Motor neuron (in vitro differentiated cells): ENCODE measurements at regions not wholly inside any gene's neighbourhood (a gene's known extent, or its start where the extent isn't known, plus 50 kb on each side); places are given as distances from the start of the nearest gene placed in this dataset.

Experiments used
- ATAC-seq, 8 experiments: fragments of 200-7000 bp; cut with Tn5 transposase; replicated peaks in 6 of 8; 2 replicates each; pipeline ENCODE4 v1.8.0; 2021; ENCODE audit warnings: mild to moderate bottlenecking in 8 of 8, moderate library complexity in 8 of 8
- H3K27ac ChIP-seq, 2 donors: fragments of 250-450 bp; sonication (Bioruptor Pico); 2 replicates each; pipeline ENCODE4 v1.9.0; 2021; ENCODE audit warnings: antibody characterized with exemption in 2 of 2, mild to moderate bottlenecking in 2 of 2, moderate library complexity in 1 of 2
- H3K4me1 ChIP-seq, 2 donors: fragments of 250-450 bp; sonication (Bioruptor Pico); replicated peaks in 1 of 2; 2 replicates each; pipeline ENCODE4 v1.6.1; 2021; ENCODE audit warnings: antibody characterized with exemption in 2 of 2, mild to moderate bottlenecking in 2 of 2, moderate library complexity in 1 of 2
- H3K4me3 ChIP-seq, 5 donors: fragments of 250-450 bp; sonication (Bioruptor Pico); 2 replicates each; pipeline ENCODE4 v1.9.0; 2021; ENCODE audit warnings: antibody characterized with exemption in 5 of 5, mild to moderate bottlenecking in 5 of 5, moderate library complexity in 4 of 5
- WGBS, 10 experiments: fragments of 450-650 bp; shearing (Covaris generic); methylation state at CpG; one replicate each; pipeline ENCODE4 v1.0.0; 2022; 5-methylcytosine and 5-hydroxymethylcytosine counted together
- in situ Hi-C, 9 experiments: fragments of 400-800 bp; cut with MboI; loops; one replicate each; pipeline ENCODE4 v1.15.0; 2021; ENCODE audit warnings: low sequenced_read_pairs in 9 of 9, low pct_unique_long_range_greater_than_20kb in 2 of 9; ENCODE audit not compliant: unreplicated experiment in 9 of 9

DNA sequence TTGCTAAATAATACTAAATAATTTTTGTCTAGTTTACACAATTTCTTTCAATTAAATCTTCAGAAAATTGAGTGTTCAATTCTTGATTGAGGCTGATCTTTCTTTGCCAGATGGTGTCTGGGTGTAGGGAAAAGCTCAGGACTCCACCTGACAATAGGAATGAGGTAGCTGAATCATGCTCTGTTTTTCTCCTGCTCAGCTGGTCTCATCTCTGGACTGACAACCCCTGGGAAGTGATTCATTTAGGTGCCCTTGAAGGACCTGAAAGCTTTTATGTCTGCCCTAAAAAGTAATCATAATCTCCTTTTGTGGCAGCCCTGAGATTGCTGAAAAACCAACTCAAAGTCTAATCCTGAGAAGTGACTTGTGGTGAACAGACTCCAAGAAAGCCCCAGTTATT is 255.4 kb downstream of the ETNK1 start:
- no peak overlapping the region for H3K27ac ChIP-seq
- no peak for ATAC-seq
- no peak overlapping the region for H3K4me3 ChIP-seq
- in situ Hi-C loops, result no loop called here
- H3K4me1 ChIP-seq, result no peaks in the 10 kb centered on the region

GRCh38 chr12:22880807-22881206 is 255.8 kb downstream of the ETNK1 start:
- whole genome bisulfite sequencing, 10 experiments, result 8 to 100% (median 57%) methylated on average over 1 to 3 of the region's 6 CpGs; no CpG with 5 or more reads in 3 of the 10 experiments
- no peak for ATAC-seq
- in situ Hi-C loops, result no loop called here
- Histone ChIP-seq H3K4me3 (no peak overlapping the region), H3K27ac (no peak overlapping the region), H3K4me1 (no peaks in the 10 kb centered on the region)

- no peak for ATAC-seq
These were observed 257.0 kb downstream of the ETNK1 start for GRCh38 chr12:22881878-22882385.

GRCh38 chr12:22882559-22882958 is 257.6 kb downstream of the ETNK1 start:
- H3K27ac ChIP-seq, result no peak overlapping the region
- WGBS, 10 experiments, result 40 to 100% (median 71%) methylated on average over 2 of the region's 2 CpGs; no CpG with 5 or more reads in 2 of the 10 experiments
- H3K4me3 ChIP-seq, result no peak overlapping the region
- in situ Hi-C loops, result no loop called here
- ATAC-seq, result no peak
- no peaks in the 10 kb centered on the region for H3K4me1 ChIP-seq

More at GRCh38 chr12:22881878-22882385, 257.0 kb downstream of the ETNK1 start:
- in situ Hi-C loops, result no loop called here
- H3K4me3 ChIP-seq, result no peak overlapping the region
- no peaks in the 10 kb centered on the region for H3K4me1 ChIP-seq
- no peak overlapping the region for H3K27ac ChIP-seq
- WGBS, 10 experiments, result 10 to 100% (median 83%) methylated on average over 1 to 3 of the region's 3 CpGs; no CpG with 5 or more reads in 1 of the 10 experiments

DNA sequence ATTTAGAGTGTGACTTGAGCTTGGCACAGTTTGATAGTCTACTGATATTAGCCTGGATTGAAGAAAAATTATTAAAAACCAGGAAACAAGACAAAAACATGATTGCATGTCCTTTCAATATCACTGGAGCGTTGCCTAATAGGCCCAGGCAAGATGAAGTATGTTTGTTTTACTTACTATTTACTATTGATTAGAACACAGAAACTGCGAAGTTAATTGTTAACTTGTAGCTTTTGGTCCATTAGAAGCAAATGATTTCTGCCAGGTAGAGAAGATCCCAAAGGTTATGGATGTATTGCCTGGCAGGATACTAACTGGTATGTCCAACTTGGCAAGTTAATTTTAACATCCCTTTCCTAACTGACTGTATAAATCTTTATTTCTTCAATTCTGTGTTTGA is 268.9 kb downstream of the ETNK1 start:
- Histone ChIP-seq H3K4me1 (no peaks in the 10 kb centered on the region), H3K27ac (no peak overlapping the region), H3K4me3 (no peak overlapping the region)
- WGBS, 10 experiments, result 0 to 100% (median 41%) methylated on average over 1 to 2 of the region's 2 CpGs; no CpG with 5 or more reads in 2 of the 10 experiments
- in situ Hi-C loops, result no loop called here
- ATAC-seq, result no peak

GRCh38 chr12:22899184-22899583 is 274.2 kb downstream of the ETNK1 start:
- ATAC-seq, result no peak
- no peak overlapping the region for H3K27ac ChIP-seq
- H3K4me1 ChIP-seq, result no peaks in the 10 kb centered on the region
- H3K4me3 ChIP-seq, result no peak overlapping the region
- 6 to 100% (median 76%) methylated on average over 1 to 4 of the region's 4 CpGs; no CpG with 5 or more reads in 1 of the 10 experiments for WGBS, 10 experiments
- in situ Hi-C loops, result no loop called here

GRCh38 chr12:22900401-22900800 is 275.4 kb downstream of the ETNK1 start:
- Histone ChIP-seq H3K4me1 (no peaks in the 10 kb centered on the region), H3K4me3 (no peak overlapping the region), H3K27ac (no peak overlapping the region)
- in situ Hi-C loops, result no loop called here
- ATAC-seq, result no peak

GRCh38 chr12:22904485-22904884 is 279.5 kb downstream of the ETNK1 start:
- no peak overlapping the region for H3K27ac ChIP-seq
- no peaks in the 10 kb centered on the region for H3K4me1 ChIP-seq
- in situ Hi-C loops, result no loop called here
- no peak overlapping the region for H3K4me3 ChIP-seq
- 0 to 100% (median 50%) methylated on average over 1 of the region's 1 CpG; no CpG with 5 or more reads in 6 of the 10 experiments for WGBS, 10 experiments
- ATAC-seq, result no peak

DNA sequence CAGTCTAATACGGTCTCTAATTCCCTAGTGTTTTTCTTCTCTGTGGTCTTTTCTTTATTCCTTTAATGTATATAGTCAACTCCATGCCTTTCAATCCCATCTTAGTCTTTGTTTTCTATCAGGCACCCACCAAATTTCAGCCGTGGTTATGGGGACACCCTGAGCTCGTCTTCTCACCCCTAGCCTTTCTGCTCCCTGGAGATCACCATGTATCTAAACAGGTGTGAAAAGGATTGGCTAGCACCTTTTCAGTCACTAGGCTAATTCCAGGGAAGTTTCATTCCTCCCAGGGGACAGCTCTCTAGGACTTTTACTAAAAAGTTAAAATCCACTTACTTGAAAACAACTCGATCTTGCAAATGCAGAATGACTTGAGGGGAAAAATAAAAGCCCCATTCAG is 291.3 kb downstream of the ETNK1 start:
- no peak overlapping the region for H3K27ac ChIP-seq
- H3K4me1 ChIP-seq, result no peaks in the 10 kb centered on the region
- H3K4me3 ChIP-seq, result no peak overlapping the region
- 3 to 100% (median 44%) methylated on average over 1 to 4 of the region's 4 CpGs for WGBS, 10 experiments
- in situ Hi-C loops, result no loop called here
- no peak for ATAC-seq

DNA sequence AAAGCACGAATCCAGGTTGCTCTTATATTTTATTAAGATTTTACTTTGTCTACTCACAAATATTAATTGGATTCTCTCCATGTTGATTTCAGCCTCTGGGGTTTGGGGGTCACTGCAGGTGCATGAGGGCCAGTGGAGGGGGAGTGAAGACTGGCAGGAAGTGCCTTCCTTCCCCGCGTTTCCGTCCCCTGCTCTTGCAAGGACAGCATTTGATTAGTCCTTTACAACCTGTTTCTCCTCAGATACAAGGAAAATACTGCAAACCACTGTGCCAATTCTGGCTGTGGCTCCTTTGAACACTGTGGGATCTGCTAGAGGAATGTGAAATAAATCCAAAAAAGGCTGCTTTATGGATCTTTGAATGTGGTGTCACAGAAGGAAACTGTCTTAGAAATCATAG is 291.8 kb downstream of the ETNK1 start:
- H3K27ac ChIP-seq, result no peak overlapping the region
- in situ Hi-C loops, result no loop called here
- H3K4me3 ChIP-seq, result no peak overlapping the region
- H3K4me1 ChIP-seq, result no peaks in the 10 kb centered on the region
- ATAC-seq, result no peak
- WGBS, 10 experiments, result 0 to 66% (median 33%) methylated on average over 1 to 4 of the region's 4 CpGs; no CpG with 5 or more reads in 3 of the 10 experiments

- Histone ChIP-seq H3K4me1 (no peaks in the 10 kb centered on the region), H3K27ac (no peak overlapping the region), H3K4me3 (no peak overlapping the region)
- WGBS, 10 experiments, result 0 to 94% (median 58%) methylated on average over 1 to 3 of the region's 3 CpGs; no CpG with 5 or more reads in 3 of the 10 experiments
- in situ Hi-C loops, result no loop called here
- no peak for ATAC-seq
These were observed 294.9 kb downstream of the ETNK1 start for GRCh38 chr12:22919883-22920282.

GRCh38 chr12:22923768-22924167 is 298.8 kb downstream of the ETNK1 start:
- ATAC-seq, result no peak
- in situ Hi-C loops, result no loop called here
- Histone ChIP-seq H3K4me3 (no peak overlapping the region), H3K27ac (no peak overlapping the region), H3K4me1 (no peaks in the 10 kb centered on the region)
- WGBS, 10 experiments, result 0 to 100% (median 82%) methylated on average over 1 to 2 of the region's 2 CpGs; no CpG with 5 or more reads in 1 of the 10 experiments

- 33 to 100% (median 71%) methylated on average over 1 to 2 of the region's 2 CpGs; no CpG with 5 or more reads in 3 of the 10 experiments for WGBS, 10 experiments
- in situ Hi-C loops, result no loop called here
- Histone ChIP-seq H3K27ac (no peak overlapping the region), H3K4me3 (no peak overlapping the region), H3K4me1 (no peaks in the 10 kb centered on the region)
- ATAC-seq, result no peak
These were observed 299.4 kb downstream of the ETNK1 start for GRCh38 chr12:22924391-22924790.

DNA sequence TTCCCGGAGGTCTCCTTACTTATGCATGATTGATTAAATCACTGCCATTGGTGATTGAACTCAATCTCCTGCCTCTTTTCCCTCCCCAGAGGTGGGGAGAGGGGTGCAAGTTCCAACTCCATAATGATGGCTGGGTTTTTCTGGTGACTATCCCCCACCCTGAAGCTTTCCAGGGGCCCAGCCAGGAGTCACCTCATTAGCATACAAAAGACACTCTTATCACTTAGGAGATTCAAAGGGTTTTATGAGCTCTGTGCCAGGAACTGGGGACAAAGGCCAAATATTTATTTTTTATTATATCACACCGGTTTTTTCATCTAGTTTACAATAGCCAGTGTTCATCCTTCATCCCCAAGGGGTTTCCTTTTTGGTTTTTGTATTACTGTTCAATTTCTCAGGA is 300.7 kb downstream of the ETNK1 start:
- no peak overlapping the region for H3K27ac ChIP-seq
- no peak for ATAC-seq
- WGBS, 10 experiments, result 0 to 100% (median 80%) methylated on average over 1 of the region's 2 CpGs
- no peak overlapping the region for H3K4me3 ChIP-seq
- H3K4me1 ChIP-seq, result no peaks in the 10 kb centered on the region
- in situ Hi-C loops, result no loop called here
